ENCODE measurements at regions not wholly inside any gene's neighbourhood (a gene's known extent, or its start where the extent isn't known, plus 50 kb on each side); places are given as distances from the start of the nearest gene placed in this dataset.

- TF ChIP-seq, protein P1, sequence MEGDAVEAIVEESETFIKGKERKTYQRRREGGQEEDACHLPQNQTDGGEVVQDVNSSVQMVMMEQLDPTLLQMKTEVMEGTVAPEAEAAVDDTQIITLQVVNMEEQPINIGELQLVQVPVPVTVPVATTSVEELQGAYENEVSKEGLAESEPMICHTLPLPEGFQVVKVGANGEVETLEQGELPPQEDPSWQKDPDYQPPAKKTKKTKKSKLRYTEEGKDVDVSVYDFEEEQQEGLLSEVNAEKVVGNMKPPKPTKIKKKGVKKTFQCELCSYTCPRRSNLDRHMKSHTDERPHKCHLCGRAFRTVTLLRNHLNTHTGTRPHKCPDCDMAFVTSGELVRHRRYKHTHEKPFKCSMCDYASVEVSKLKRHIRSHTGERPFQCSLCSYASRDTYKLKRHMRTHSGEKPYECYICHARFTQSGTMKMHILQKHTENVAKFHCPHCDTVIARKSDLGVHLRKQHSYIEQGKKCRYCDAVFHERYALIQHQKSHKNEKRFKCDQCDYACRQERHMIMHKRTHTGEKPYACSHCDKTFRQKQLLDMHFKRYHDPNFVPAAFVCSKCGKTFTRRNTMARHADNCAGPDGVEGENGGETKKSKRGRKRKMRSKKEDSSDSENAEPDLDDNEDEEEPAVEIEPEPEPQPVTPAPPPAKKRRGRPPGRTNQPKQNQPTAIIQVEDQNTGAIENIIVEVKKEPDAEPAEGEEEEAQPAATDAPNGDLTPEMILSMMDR (IDR thresholded peaks at IDR 0.05; ENCODE audit: poor library complexity): no peak
- TF ChIP-seq EZH2 (IDR thresholded peaks at IDR 0.05; ENCODE audit: borderline replicate concordance): no peak
Measured at GRCh38 chr5:165579911-165580310, 2074.5 kb downstream of the MAT2B start.

Measured in hepatocyte (in vitro differentiated cells).